SK-MEL-5 (cell line): ENCODE measurements at regions not wholly inside any gene's neighbourhood (a gene's known extent, or its start where the extent isn't known, plus 50 kb on each side); places are given as distances from the start of the nearest gene placed in this dataset.
A peak's percentile ranks its signal among the peaks of the same experiment; 100 is the strongest.

ENCODE experiments used
- DNase-seq: peaks from one replicate; pipeline ENCODE4 v3.0.0-alpha.2; 2016; ENCODE audit warnings: low read depth, low spot score
- in situ Hi-C: cut with HindIII; loops from 2 replicates; pipeline ENCODE4 v1.10.0; 2016; ENCODE audit warnings: low sequenced_read_pairs, high pct_unique_total_duplicates, low pct_unique_long_range_greater_than_20kb

GRCh38 chr1:199042193-199042592 lies 403.4 kb downstream of the PTPRC start:
- DNase-seq: no peak
- in situ Hi-C loops: no loop called here

- peak; percentile 1 for DNase-seq
- in situ Hi-C loops: no loop called here
Measured at GRCh38 chr1:199044191-199044590, 405.4 kb downstream of the PTPRC start.

- DNase-seq: peak; percentile 15
- in situ Hi-C loops: no loop called here
Measured at GRCh38 chr1:199046618-199047017, 407.8 kb downstream of the PTPRC start.

GRCh38 chr1:199054694-199055093 lies 415.9 kb downstream of the PTPRC start:
- DNase-seq: no peak
- in situ Hi-C loops: no loop called here

- in situ Hi-C loops: no loop called here
Measured at GRCh38 chr1:199057322-199057721, 418.5 kb downstream of the PTPRC start.

GRCh38 chr1:199058281-199058680 lies 419.4 kb downstream of the PTPRC start:
- in situ Hi-C loops: no loop called here

More at GRCh38 chr1:199057322-199057721, 418.5 kb downstream of the PTPRC start:
- no peak for DNase-seq

GRCh38 chr1:199064971-199065370 lies 426.1 kb downstream of the PTPRC start:
- no peak for DNase-seq
- in situ Hi-C loops: no loop called here

More at GRCh38 chr1:199058281-199058680, 419.4 kb downstream of the PTPRC start:
- DNase-seq: no peak

- DNase-seq: no peak
- in situ Hi-C loops: no loop called here
Measured at GRCh38 chr1:199067483-199067882, 428.6 kb downstream of the PTPRC start.

- DNase-seq: no peak
- in situ Hi-C loops: no loop called here
Measured at GRCh38 chr1:199071080-199071479, 432.2 kb downstream of the PTPRC start.

- peak; percentile 50 for DNase-seq
- in situ Hi-C loops: no loop called here
Measured at GRCh38 chr1:199073166-199073565, 434.3 kb downstream of the PTPRC start.

GRCh38 chr1:199075792-199076191 lies 437.0 kb downstream of the PTPRC start:
- in situ Hi-C loops: no loop called here
- DNase-seq: no peak

- in situ Hi-C loops: no loop called here
Measured at GRCh38 chr1:199079994-199080393, 441.2 kb downstream of the PTPRC start.

GRCh38 chr1:199081739-199082138 lies 442.9 kb downstream of the PTPRC start:
- in situ Hi-C loops: no loop called here
- no peak for DNase-seq

More at GRCh38 chr1:199079994-199080393, 441.2 kb downstream of the PTPRC start:
- DNase-seq: no peak

- DNase-seq: no peak
- in situ Hi-C loops: no loop called here
Measured at GRCh38 chr1:199082778-199083389, 444.0 kb downstream of the PTPRC start.

- in situ Hi-C loops: no loop called here
- peak; percentile 40 for DNase-seq
Measured at GRCh38 chr1:199083680-199084079, 444.8 kb downstream of the PTPRC start.

GRCh38 chr1:199084293-199084692 lies 445.5 kb downstream of the PTPRC start:
- in situ Hi-C loops: no loop called here
- no peak for DNase-seq

- in situ Hi-C loops: no loop called here
- DNase-seq: no peak
Measured at GRCh38 chr1:199085903-199086302, 447.1 kb downstream of the PTPRC start.

- DNase-seq: no peak
- in situ Hi-C loops: no loop called here
Measured at GRCh38 chr1:199087144-199087543, 448.3 kb downstream of the PTPRC start.

GRCh38 chr1:199089393-199090122 lies 450.7 kb downstream of the PTPRC start:
- no peak for DNase-seq
- in situ Hi-C loops: no loop called here
